Astrocyte of the cerebellum (primary cell): ENCODE measurements at regions not wholly inside any gene's neighbourhood (a gene's known extent, or its start where the extent isn't known, plus 50 kb on each side); places are given as distances from the start of the nearest gene placed in this dataset.
"Not testable (repeated sequence)": the region's sequence is repeated elsewhere in the genome, so short reads cannot be mapped to it uniquely, and the experiment has no call there.

Source experiments
- DNase-seq: peaks from one replicate; pipeline ENCODE4 v3.0.0-alpha.2; 2011; ENCODE audit warnings: low read depth
- H3K4me3 ChIP-seq: 2 replicates; pipeline ENCODE4 v1.5.1; 2011; ENCODE audit warnings: mild to moderate bottlenecking, low read depth, low read length, moderate library complexity
- CTCF ChIP-seq: IDR thresholded peaks from 2 replicates; pipeline ENCODE4 v1.5.1; 2012; ENCODE audit warnings: low read length, low read depth, moderate library complexity, mild to moderate bottlenecking; ENCODE audit errors: missing control alignments
- in situ Hi-C: cut with HindIII; loops from 2 replicates; pipeline ENCODE4 v1.10.0; 2017; ENCODE audit warnings: low sequenced_read_pairs

- in situ Hi-C loops: no loop called here
- DNase-seq: no peak
- TF ChIP-seq CTCF: no peak
These were observed 72.8 kb downstream of the CAMK2N1 start for GRCh38 chr1:20413136-20413775.

GRCh38 chr1:20411196-20411980 lies 74.6 kb downstream of the CAMK2N1 start:
- no peak for TF ChIP-seq CTCF
- in situ Hi-C loops: no loop called here
- H3K4me3 ChIP-seq: no peak overlapping the region
- peak; percentile 77 for DNase-seq

More at GRCh38 chr1:20413136-20413775, 72.8 kb downstream of the CAMK2N1 start:
- H3K4me3 ChIP-seq: no peak overlapping the region

GRCh38 chr1:20410503-20410902 lies 75.5 kb downstream of the CAMK2N1 start:
- no peak overlapping the region for H3K4me3 ChIP-seq
- no peak for TF ChIP-seq CTCF
- DNase-seq: no peak
- in situ Hi-C loops: no loop called here

- no peak for DNase-seq
- no peak overlapping the region for H3K4me3 ChIP-seq
- no peak for TF ChIP-seq CTCF
- in situ Hi-C loops: no loop called here
These were observed 76.0 kb downstream of the CAMK2N1 start for GRCh38 chr1:20409971-20410370.

- H3K4me3 ChIP-seq: no peak overlapping the region
- in situ Hi-C loops: no loop called here
- no peak for TF ChIP-seq CTCF
- no peak for DNase-seq
These were observed 77.0 kb downstream of the CAMK2N1 start for GRCh38 chr1:20409012-20409411.

GRCh38 chr1:20408133-20408650 lies 77.8 kb downstream of the CAMK2N1 start:
- in situ Hi-C loops, DNase-seq, H3K4me3 ChIP-seq: not testable (repeated sequence)
